Liver (tissue), 7 donors: ENCODE measurements at regions not wholly inside any gene's neighbourhood (a gene's known extent, or its start where the extent isn't known, plus 50 kb on each side); places are given as distances from the start of the nearest gene placed in this dataset.

Experiments
- DNase-seq: peaks from one replicate; pipeline ENCODE4 v3.0.0-alpha.2; 2017; ENCODE audit warnings: low spot score
- H3K27ac ChIP-seq, 2 donors: one replicate each; pipeline ENCODE4 v1.7.0; 2013; ENCODE audit warnings: inconsistent platforms in 2 of 2, low read length in 2 of 2, control low read depth in 1 of 2, low read depth in 1 of 2, mild to moderate bottlenecking in 1 of 2
- H3K27me3 ChIP-seq, 4 donors: one replicate each; pipeline versions ENCODE4 v1.6.1 to v1.7.0; 2013; ENCODE audit warnings: low read length in 3 of 4, inconsistent platforms in 1 of 4, mild to moderate bottlenecking in 1 of 4, moderate library complexity in 1 of 4; ENCODE audit not compliant: control insufficient read depth in 4 of 4, insufficient read depth in 4 of 4
- H3K36me3 ChIP-seq, 4 donors: one replicate each; pipeline versions ENCODE4 v1.6.1 to v1.7.0; 2013; ENCODE audit warnings: low read length in 3 of 4, mild to moderate bottlenecking in 3 of 4, low read depth in 1 of 4, moderate library complexity in 1 of 4; ENCODE audit not compliant: control insufficient read depth in 4 of 4, insufficient read depth in 3 of 4
- H3K4me1 ChIP-seq, 4 donors: one replicate each; pipeline versions ENCODE4 v1.6.1 to v1.7.0; 2013; ENCODE audit warnings: low read length in 3 of 4, mild to moderate bottlenecking in 3 of 4, moderate library complexity in 1 of 4; ENCODE audit not compliant: control insufficient read depth in 4 of 4, insufficient read depth in 4 of 4
- H3K4me3 ChIP-seq, 3 donors: one replicate each; pipeline versions ENCODE4 v1.6.1 to v1.7.0; 2013; ENCODE audit warnings: low read length in 3 of 3, control low read depth in 1 of 3, low read depth in 1 of 3, mild to moderate bottlenecking in 1 of 3
- H3K9ac ChIP-seq, 2 donors: one replicate each; pipeline ENCODE4 v1.7.0; 2013; ENCODE audit warnings: low read length in 2 of 2, mild to moderate bottlenecking in 2 of 2, moderate library complexity in 2 of 2, control low read depth in 1 of 2, low read depth in 1 of 2
- H3K9me3 ChIP-seq, 4 donors: one replicate each; pipeline versions ENCODE4 v1.6.1 to v1.7.0; 2013; ENCODE audit warnings: low read length in 3 of 4; ENCODE audit not compliant: control insufficient read depth in 4 of 4
- ATF3 ChIP-seq: IDR thresholded peaks from 2 replicates; pipeline ENCODE4 v1.6.1; 2016; ENCODE audit warnings: antibody characterized with exemption
- FOXA1 ChIP-seq: IDR thresholded peaks from 2 replicates; pipeline ENCODE4 v1.6.1; 2016; ENCODE audit warnings: antibody characterized with exemption
- FOXA2 ChIP-seq: IDR thresholded peaks from 2 replicates; pipeline ENCODE4 v1.6.1; 2016; ENCODE audit warnings: antibody characterized with exemption
- GABPA ChIP-seq, 2 donors: IDR thresholded peaks in 1 of 2; conservative IDR thresholded peaks in 1 of 2; 2 replicates each; pipeline ENCODE4 v1.6.1; 2016; ENCODE audit warnings: antibody characterized with exemption in 2 of 2, mild to moderate bottlenecking in 1 of 2, moderate library complexity in 1 of 2
- HNF4G ChIP-seq: IDR thresholded peaks from 2 replicates; pipeline ENCODE4 v1.6.1; 2016; ENCODE audit warnings: antibody characterized with exemption
- JUND ChIP-seq, 2 donors: IDR thresholded peaks; 2 replicates each; pipeline ENCODE4 v1.6.1; 2016; ENCODE audit warnings: antibody characterized with exemption in 2 of 2
- RAD21 ChIP-seq, 2 donors: IDR thresholded peaks; 2 replicates each; pipeline ENCODE4 v1.6.1; 2016; ENCODE audit warnings: antibody characterized with exemption in 2 of 2, mild to moderate bottlenecking in 2 of 2
- REST ChIP-seq: IDR thresholded peaks from 2 replicates; pipeline ENCODE4 v1.6.1; 2016; ENCODE audit warnings: antibody characterized with exemption, mild to moderate bottlenecking
- RXRA ChIP-seq, 2 donors: IDR thresholded peaks; 2 replicates each; pipeline ENCODE4 v1.6.1; 2017 to 2018; ENCODE audit warnings: antibody characterized with exemption in 2 of 2, mild to moderate bottlenecking in 1 of 2
- YY1 ChIP-seq: IDR thresholded peaks from 2 replicates; pipeline ENCODE4 v1.6.1; 2016; ENCODE audit warnings: antibody characterized with exemption, mild to moderate bottlenecking
- ZBTB33 ChIP-seq: IDR thresholded peaks from 2 replicates; pipeline ENCODE4 v1.6.1; 2016; ENCODE audit warnings: antibody characterized with exemption
- WGBS: extraction: QIAGEN DNeasy Blood & Tissue Kit; methylation state at CpG from one replicate; pipeline ENCODE4 v1.1.7; 2013; 5-methylcytosine and 5-hydroxymethylcytosine counted together
- donor health status: healthy.
- donor health status: healthy.
- donor health status: healthy.
- donor health status: healthy.

- 90% methylated on average over 1 of the region's 1 CpG for WGBS
- H3K9ac ChIP-seq, result no peak overlapping the region
- H3K4me3 ChIP-seq, result no peak overlapping the region
- no peak overlapping the region for H3K27ac ChIP-seq
- no peaks in the 10 kb centered on the region for H3K36me3 ChIP-seq
- H3K4me1 ChIP-seq, result no peaks in the 10 kb centered on the region
- H3K9me3 ChIP-seq, result peaks cover 0 to 5% (median 2%) of the 10 kb centered on the region in 4 donors
- DNase-seq, result no peak
- TF ChIP-seq FOXA1 (no peak), REST (no peak), ZBTB33 (no peak), ATF3 (no peak), GABPA (IDR thresholded peaks at IDR 0.05 in 1 of 2, conservative IDR thresholded peaks at IDR 0.05 in 1 of 2) (no peak), RAD21 (IDR thresholded peaks at IDR 0.05) (no peak), YY1 (no peak)
- no peaks in the 10 kb centered on the region for H3K27me3 ChIP-seq
Measured at GRCh38 chr13:40120288-40120687, 464.8 kb downstream of the COG6 start.

GRCh38 chr13:40120781-40121180 lies 465.3 kb downstream of the COG6 start:
- H3K27me3 ChIP-seq, result no peaks in the 10 kb centered on the region
- H3K9me3 ChIP-seq, result peaks cover 0 to 5% (median 2%) of the 10 kb centered on the region in 4 donors
- H3K27ac ChIP-seq, result no peak overlapping the region
- WGBS, result 55% methylated on average over 4 of the region's 4 CpGs
- TF ChIP-seq REST (no peak), RXRA (IDR thresholded peaks at IDR 0.05) (no peak), HNF4G (no peak), JUND (IDR thresholded peaks at IDR 0.05) (no peak), FOXA2 (no peak), RAD21 (IDR thresholded peaks at IDR 0.05) (no peak)
- DNase-seq, result no peak
- H3K4me3 ChIP-seq, result no peak overlapping the region
- no peaks in the 10 kb centered on the region for H3K4me1 ChIP-seq
- H3K9ac ChIP-seq, result no peak overlapping the region
- H3K36me3 ChIP-seq, result no peaks in the 10 kb centered on the region
